Ureter (tissue), 1 donor: ENCODE measurements at regions not wholly inside any gene's neighbourhood (a gene's known extent, or its start where the extent isn't known, plus 50 kb on each side); places are given as distances from the start of the nearest gene placed in this dataset.
"Not testable (repeated sequence)": the region's sequence is repeated elsewhere in the genome, so short reads cannot be mapped to it uniquely, and the experiment has no call there.

ENCODE experiments used
- DNase-seq: peaks from one replicate; pipeline ENCODE4 v3.0.0-alpha.2; 2020; ENCODE audit warnings: low spot score
- donor health status: DM: yes; HTN: yes; CAD: no.

GRCh38 chr12:46572644-46573346, 200.2 kb upstream of the SLC38A2 start:
- no peak for DNase-seq

DNA sequence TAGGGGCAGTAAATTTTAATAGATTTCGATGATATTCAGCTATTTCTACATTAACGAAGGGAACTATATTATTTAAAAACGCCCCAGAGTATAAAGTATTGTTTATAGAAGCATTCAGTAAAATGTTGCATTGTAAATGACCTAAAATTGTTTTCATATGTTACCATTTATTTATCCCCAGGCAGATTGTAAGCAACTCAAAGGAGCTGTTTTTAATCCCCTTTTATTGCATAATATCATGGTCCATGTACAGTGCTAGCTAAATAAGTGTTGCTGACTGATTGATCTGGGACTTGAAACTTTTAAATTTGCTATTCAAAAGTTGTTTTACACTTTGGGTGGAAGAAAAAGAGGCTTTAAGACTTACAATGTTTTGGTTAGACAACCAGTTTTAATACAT, 199.0 kb upstream of the SLC38A2 start:
- no peak for DNase-seq

DNA sequence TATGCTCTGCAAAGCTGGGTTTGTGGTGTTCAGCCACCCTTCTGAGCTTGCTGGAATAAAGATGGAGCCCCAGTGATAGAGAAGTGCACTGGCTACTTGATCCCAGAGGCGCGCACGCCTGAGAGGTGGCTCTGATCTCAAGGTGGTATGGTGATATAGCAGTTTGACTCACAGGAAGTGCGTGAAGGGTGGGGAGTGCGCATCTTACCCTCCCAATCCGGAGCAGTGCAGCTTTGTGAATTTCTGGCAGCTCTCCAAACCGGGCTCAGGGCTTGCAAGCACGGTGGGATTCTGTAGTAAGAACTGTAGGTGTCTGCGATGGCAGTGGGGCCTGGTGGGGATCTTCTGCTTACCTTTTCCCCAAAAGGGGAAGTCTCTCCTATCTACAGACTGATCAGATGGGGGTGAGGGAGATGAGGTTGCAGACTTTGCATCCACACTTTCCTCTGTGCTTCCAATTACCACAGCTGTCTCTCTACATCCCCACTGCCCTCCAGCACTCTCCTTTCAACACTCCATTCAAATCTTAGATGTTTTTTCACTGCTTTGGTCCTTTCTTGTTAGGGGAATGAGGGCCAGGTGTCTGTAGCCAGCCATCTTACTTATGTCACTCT, 197.4 kb upstream of the SLC38A2 start:
- no peak for DNase-seq

- no peak for DNase-seq
Measured at GRCh38 chr12:46567667-46568066, 195.1 kb upstream of the SLC38A2 start.

DNA sequence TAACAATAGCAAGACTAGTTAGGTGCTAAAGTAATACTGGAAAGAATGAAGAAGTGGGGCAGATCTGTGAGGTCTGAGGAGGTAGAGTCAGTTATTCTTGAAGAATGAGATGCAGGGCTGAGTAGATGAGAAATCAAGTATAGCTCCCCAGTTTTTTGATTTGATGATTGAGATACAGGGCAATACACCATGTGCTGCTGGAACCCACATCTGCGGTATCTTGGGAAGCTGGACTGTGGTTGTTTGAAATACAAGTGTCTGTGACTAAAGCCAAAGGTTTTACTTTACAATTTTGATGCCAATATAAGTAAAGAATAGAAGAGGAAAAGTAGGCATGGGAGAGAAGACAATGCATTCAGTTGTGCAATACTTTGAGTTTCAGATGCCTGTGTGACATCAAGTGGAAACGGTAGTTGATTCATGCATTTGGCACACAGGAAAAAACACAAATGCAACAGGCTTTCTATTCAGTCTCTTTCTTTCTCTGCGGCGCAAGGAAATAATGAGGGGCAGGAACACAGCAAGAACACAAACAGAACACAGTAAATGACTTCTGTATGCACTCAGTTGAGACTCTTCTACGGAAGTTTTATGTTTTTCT, 190.2 kb upstream of the SLC38A2 start:
- DNase-seq = no peak

- not testable (repeated sequence) for DNase-seq
Measured at GRCh38 chr12:46561769-46562624, 189.4 kb upstream of the SLC38A2 start.

GRCh38 chr12:46560874-46561273, 188.3 kb upstream of the SLC38A2 start:
- DNase-seq = no peak

- DNase-seq = no peak
Measured at GRCh38 chr12:46560089-46560488, 187.5 kb upstream of the SLC38A2 start.

DNA sequence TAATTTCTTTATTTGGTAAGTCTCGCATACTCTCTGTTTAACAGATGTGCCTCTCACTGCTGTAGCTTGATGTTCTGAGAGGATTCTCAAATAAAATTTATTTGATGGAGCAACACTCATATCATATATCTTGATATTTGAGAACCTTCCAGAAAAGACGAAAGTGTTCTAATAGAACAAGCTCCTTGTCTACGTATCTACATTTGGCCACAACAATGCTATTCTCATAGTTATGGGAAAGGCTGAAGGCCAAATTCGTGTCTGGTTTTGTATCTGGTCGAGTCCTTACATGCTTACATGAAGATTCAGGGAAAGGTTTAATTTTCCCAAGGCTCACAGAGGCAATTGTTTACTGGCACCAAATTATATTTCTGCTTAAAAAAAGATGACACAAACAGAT, 186.7 kb upstream of the SLC38A2 start:
- no peak for DNase-seq

GRCh38 chr12:46558677-46559076, 186.1 kb upstream of the SLC38A2 start:
- DNase-seq = no peak

GRCh38 chr12:46557539-46558373, 185.2 kb upstream of the SLC38A2 start:
- no peak for DNase-seq

DNA sequence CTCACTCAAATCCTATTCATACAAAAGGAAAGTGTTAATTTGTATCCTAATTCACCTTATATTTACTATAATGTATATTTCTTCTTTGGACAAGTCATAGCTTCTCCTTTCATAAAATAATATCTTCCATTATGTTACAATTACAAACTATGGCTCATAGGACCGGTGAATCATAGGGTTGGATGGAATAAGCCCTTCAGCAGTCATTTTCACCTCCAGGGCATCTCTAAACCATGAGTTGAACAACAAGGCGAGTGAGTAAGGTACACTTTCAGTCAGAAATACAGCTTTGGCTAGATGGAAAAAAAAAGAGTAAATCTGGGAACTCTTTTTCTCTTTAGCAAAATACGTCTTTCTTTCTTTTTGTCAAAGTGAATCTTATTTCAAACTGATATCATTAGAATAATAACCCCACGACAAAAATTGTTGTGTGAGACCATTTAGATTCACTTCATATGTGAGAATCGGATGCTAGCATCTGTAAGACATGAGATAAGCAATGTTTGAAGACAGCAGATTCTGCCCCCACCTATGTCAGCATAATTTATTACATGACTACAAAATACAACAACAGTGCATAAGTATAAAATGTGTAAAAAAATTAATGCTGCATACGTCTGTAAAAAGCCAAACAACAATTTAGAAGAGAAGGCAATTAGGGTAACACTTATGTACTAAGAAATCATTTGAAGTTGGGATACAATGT, 184.4 kb upstream of the SLC38A2 start:
- DNase-seq = no peak

DNA sequence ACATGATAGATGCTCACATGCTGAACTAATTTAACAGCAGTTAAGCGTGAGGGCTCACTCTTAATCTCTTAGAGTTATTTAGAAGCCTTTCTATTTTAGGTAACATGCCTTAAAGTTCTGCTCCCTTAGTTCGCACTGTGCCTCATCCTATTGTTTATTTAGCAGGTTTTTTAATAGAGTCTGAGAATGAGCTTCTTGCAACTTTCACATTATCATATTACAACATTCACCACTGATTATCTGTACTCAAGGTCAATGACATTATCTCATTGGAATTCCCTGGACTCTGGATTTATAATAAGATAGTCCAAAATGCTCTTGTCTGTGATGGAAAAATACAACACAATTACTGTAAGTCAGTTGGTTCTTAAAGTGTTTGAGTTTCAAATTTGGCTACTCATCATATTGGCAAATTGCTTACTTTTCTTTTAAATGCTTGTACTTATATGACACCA, 183.6 kb upstream of the SLC38A2 start:
- DNase-seq = no peak

DNA sequence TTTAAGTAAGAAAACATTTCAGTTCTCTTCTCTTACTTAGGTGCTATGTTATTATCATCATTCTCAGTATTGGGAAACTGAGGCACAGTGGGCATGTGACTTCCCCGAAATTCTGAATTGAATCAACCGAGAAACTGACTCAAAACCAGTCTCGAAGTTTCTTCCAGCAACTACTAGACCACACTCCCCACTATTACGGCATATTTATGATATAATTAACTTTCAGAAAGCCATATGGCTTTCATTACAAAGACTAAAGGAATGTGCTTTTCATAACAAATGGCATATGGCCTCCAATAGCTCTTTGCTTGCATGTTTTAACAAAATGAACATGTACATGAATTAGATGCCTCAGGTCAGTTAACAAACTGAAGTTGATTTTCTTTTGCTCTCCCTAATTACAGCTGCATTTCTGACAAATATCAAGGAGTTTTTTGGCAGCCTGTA, 182.9 kb upstream of the SLC38A2 start:
- DNase-seq = no peak

DNA sequence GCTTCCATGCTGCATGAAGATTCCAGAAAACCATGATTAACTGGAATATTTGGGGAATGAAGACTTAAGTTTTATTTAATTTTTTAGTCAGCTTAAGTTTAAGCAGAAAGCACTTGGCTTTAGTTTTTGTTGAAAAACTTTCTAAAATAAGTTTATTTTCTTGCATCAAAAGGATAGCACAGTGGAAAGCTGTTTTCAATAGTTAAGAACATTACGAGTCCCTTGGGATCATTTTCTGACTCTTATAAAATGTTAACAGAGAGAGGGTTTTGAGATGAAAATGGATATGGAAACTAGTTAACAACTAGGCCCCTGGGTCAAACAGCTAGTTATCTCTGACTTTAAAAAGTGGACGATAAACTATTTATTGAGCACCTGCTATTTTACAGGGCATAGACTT, 181.9 kb upstream of the SLC38A2 start:
- DNase-seq = no peak

DNA sequence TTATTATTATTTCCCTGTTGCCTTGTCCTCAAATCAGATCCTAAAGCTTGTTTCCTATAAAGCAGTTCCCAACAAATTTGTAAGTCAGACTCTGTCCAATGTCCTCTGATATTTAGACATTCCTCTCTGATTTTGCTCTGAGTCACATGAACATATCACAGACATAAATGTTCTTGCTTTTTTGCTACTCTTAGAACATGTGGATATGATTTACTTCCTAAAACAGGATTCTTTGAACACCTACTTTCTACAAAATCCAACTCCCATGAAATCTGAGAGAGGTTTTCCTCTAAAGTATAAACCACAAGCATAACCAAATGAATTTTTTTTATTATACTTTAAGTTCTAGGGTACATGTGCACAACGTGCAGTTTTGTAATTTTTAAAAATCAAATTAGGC, 181.3 kb upstream of the SLC38A2 start:
- DNase-seq = no peak

DNA sequence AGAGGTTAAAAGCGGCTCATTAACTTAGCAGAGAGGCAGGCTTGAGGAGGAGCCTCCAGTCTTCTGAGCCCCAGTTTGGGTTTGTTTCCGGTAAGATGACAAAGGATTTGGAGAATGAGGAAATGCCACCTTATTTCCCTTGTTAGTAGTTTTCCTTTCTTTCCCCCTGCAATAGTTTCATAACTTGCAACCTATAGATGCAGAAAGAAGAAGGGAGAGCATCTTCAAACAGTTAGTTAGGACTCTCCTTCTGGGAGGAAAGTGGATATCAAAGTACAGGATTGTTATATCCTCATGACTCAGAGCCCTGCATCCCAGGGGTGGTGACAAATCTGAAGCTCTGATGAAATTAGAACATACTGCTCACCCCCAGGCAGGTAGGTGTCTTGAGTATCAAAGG, 180.7 kb upstream of the SLC38A2 start:
- DNase-seq = no peak

DNA sequence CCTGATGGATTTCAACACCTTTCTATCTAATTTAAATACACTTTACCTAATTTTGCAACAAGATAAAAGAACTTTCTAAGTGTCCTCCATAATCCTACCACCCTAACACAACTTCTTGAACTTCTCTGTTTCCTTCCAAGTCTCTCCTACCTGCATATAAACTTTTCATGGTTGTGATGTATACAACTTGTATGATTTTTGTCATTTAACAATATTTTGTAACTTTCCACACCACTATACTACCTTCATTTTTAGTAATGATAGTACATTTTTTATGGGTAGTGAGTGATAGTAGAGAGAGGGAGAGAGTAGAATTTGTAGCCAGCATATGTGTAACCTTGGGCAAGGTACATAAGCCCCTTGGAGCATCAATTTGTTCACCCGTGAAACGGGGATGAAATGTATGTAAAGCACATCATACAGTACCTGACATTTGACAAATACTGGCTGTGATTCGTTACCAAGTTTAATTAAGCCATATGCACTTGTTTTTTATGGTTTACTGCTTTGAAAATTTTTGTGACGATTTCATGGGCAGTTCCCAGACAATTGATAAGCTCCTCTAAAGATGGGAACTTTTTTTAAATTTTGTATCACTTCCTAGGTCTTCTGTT, 177.8 kb upstream of the SLC38A2 start:
- DNase-seq = no peak

- DNase-seq = no peak
Measured at GRCh38 chr12:46549527-46550265, 177.1 kb upstream of the SLC38A2 start.
